ENCODE measurements at regions not wholly inside any gene's neighbourhood (a gene's known extent, or its start where the extent isn't known, plus 50 kb on each side); places are given as distances from the start of the nearest gene placed in this dataset.

GRCh38 chr3:38940394-38940793 is 111.3 kb downstream of the SCN11A start:
- no peak for TF ChIP-seq CTCF (IDR thresholded peaks at IDR 0.05; ENCODE audit: low read length)
- TF ChIP-seq EZH2 (IDR thresholded peaks at IDR 0.05; ENCODE audit: borderline replicate concordance, low read length) = no peak

All from OCI-LY1 (cell line).